HuH-7.5 (cell line): ENCODE measurements at regions not wholly inside any gene's neighbourhood (a gene's known extent, or its start where the extent isn't known, plus 50 kb on each side); places are given as distances from the start of the nearest gene placed in this dataset.
A peak's percentile ranks its signal among the peaks of the same experiment; 100 is the strongest.
"Not testable (repeated sequence)": the region's sequence is repeated elsewhere in the genome, so short reads cannot be mapped to it uniquely, and the experiment has no call there.

Experiments used
- DNase-seq: peaks from one replicate; pipeline ENCODE4 v3.0.0; 2011; ENCODE audit warnings: low spot score

GRCh38 chr20:52008874-52009273 lies 182.7 kb downstream of the ZFP64 start:
- DNase-seq: no peak

DNA sequence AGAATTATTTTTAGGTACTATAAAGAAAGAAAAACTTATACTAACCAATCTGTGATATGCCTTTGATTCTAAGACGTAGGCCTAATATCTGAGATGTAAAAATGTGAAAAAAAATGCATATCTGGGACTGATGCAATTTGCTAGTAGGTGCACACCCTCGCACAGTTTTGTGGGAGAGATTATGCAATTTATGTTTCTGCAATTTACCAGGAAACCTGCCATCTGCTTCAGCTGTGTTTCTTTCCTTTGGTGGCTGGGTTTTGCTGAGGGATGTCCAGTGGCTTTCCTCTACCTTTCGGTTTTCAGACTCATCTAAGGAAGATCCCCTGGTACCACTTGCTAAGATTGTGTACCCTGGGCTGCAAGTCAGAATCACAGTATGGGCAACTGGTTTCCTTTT lies 186.9 kb downstream of the ZFP64 start:
- no peak for DNase-seq

DNA sequence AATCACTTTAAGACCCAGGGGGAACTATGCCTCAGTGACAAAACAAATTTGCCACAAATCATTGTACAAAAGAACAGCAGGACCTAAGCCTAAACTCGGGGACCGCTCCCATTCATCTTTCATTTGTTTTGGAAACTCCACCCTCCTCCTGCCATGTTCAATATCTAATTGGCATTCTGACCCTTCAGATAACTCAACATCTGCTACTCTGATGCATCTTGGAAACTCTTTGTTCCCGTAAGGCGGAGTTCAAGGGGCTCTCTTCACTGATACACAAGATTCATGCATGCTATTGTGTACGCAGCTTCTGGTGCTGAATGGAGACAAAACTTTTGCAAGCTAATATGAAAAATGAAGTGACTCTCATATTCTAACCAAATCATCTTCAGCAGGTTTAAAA lies 187.6 kb downstream of the ZFP64 start:
- DNase-seq: no peak

GRCh38 chr20:52003415-52003814 lies 188.2 kb downstream of the ZFP64 start:
- no peak for DNase-seq

DNA sequence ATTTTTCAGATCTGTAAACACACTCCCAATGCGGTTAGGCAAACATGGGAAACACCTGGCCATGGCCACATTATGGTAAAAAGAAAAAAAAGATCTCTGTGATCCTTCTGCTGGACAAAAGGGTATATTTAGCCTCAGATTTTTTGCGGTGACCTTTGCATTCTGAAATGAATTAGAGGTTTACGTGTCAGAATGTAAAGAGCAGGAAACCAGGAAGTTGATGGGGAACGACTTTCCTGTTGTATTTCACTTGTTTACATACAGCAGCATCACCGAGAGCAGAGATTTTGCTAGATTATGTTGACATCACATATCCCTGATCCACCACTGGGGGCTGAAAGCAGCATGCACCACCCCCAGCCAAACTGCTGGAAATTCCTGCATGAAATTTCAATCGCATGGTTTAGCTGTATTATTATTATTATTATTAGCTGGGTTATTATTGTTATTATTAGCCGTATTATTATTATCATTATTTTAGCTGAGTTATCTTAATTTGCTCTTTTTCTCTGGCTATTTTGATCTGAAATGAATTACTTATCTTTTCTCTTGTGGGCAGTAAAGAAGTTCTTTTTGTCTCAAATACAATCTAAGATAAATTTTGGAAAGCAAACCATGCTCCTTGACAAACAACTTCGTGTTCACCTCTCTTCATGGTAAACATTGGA lies 189.4 kb downstream of the ZFP64 start:
- peak; percentile 71 for DNase-seq

- DNase-seq: not testable (repeated sequence)
These were observed 194.2 kb downstream of the ZFP64 start for GRCh38 chr20:51997281-51997936.

DNA sequence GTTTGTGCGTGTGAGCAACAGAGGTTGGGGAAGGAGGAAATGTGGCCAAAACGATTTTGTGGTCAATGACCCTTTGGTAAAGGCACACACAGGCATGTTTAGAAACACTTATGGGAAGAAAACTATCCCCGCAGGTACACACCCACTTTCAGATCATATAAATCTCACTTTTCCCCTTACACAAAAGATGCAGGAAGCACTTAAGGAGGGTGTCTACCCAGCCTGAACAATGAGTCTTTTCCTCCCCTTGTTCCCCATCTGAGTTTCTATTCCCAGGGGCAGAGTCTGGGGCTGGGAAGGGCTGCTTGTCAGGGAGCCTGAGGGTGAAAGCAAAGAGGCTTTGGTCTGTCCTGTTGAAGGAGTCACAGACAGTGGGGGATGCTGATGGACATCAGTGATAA lies 193.2 kb upstream of the SALL4 start:
- no peak for DNase-seq

DNA sequence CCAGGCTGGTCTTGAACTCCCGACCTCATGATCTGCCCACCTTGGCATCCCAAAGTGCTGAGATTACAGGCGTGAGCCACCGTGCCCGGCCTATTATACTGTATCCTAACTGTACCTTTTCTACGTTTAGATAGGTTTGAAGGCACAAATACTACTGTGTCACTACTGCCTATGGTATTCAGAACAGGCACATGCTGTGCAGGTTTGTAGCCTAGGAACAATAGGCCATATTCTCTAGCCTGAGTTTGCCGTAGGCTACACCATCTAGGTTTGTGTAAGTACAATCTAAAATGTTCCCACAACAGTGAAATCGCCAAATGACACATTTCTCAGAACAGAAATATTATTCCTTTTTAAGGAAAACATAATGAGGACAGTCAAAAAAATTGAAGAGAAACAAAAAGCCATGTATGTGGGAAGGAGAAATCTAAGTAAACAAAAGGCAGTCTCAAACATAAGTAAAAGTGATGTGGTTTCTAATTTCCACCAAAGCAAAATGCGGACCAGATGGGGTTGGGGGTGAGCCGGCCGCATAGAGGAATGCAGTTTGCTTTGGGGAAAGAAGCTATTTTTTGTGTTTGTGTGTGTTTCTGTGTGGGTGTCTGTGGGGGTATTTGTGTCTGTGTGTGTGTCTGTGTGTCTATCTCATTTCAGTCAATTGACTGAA lies 192.6 kb upstream of the SALL4 start:
- DNase-seq: no peak

- no peak for DNase-seq
These were observed 185.5 kb upstream of the SALL4 start for GRCh38 chr20:51987812-51988211.

- DNase-seq: peak; percentile 79
These were observed 182.7 kb upstream of the SALL4 start for GRCh38 chr20:51985013-51985415.

DNA sequence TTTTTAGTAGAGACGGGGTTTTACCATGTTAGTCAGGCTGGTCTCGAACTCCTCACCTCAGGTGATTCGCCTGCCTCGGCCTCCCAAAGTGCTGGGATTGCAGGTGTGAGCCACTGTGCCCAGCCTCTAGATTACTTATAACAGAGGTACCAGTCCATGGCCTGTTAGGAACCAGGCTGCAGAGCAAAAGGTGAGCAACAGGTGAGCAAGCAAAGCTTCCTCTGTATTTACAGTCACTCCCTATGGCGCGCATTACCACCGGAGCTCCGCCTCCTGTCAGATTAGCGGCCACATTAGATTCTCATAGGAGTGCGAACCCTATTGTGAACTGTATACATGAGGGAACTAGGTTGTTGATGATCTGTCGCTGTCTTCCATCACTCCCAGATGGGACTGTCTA lies 178.0 kb upstream of the SALL4 start:
- DNase-seq: no peak

DNA sequence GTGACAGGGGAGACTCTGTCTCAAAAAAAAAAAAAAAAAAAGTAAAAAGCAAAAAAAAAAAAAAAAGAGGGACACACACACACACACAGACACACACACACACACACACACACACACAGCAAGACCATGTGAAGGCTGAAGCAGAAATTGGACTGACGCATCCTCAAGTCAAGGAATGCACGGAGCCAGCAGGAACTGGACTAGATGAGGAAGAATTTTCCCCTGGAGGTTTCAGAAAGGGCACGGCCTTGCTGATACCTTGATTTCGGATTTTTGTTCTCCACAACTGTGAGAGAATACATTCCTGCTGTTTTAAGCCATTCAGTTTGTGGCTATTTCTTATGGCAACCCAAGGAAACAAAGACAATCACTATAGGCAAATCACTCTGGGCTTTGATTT lies 176.9 kb upstream of the SALL4 start:
- no peak for DNase-seq

- DNase-seq: no peak
These were observed 175.8 kb upstream of the SALL4 start for GRCh38 chr20:51978070-51978501.

GRCh38 chr20:51972056-51972455 lies 169.7 kb upstream of the SALL4 start:
- DNase-seq: no peak

- no peak for DNase-seq
These were observed 168.5 kb upstream of the SALL4 start for GRCh38 chr20:51970858-51971257.

DNA sequence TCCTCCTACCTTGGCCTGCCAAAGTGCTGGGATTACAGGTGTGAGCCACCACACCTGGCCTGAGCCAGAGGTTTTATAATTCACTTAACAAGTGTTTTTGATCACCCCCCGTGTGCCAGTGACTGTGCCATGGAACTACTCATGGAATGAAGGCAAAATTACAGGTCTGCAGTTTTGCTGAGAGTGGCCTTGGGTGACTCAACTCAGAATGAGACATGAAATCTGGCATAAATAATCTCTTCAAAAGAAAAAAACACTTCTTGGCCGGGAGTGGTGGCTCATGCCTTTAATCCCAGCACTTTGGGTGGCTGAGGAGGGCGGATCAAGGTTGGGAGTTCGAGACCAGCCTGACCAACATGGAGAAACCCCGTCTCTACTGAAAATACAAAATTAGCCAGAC lies 166.9 kb upstream of the SALL4 start:
- no peak for DNase-seq

DNA sequence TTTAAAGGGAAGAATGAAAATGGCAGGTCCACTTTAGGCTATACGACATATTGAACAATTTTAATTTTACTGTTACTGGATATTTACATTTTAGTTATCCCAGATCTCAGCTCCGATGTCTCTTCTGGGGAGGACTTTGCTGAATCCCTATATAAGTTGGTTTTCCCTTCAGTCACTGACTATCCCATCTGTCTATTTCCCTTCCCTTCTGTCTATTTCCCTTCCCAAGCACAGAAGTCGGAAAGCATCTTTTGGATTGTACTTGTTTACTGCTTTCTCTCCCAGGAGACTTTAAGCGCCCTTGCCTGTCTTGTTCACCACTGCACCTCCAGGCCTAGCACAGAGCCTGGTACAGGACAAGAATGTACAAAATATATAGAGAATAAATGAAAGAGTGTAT lies 165.8 kb upstream of the SALL4 start:
- DNase-seq: no peak

DNA sequence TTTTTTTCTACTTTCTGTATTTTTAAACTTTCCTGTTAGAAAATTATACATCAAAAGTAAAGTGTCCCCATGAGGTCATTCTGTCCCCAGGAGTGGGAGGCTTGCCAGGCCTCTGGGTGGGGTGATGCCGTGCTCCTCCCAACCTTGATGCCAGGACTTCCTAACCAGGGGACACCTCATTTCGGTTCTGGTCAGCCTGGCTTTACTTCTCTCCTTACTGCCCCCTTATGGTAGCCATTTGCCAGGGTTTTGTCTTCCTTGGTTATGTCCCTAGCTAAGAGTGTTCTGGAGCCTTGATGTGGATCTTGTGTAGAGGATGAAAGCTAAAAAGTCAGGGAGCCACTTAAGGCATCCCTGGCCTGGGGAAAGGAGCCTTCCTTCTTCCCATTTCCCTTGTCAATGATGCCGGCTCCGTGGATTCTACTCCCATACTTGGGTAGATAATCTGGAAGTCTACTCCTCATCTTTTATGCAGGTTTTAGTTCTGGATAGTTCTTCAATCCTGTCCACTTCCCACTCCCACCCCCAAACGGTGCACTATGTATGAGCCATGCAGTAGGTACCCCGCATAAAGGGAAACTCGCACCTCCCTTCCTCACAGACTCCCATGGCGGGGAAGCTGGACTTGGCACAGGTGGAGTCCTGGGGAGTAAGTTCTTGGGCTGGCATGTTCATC lies 164.1 kb upstream of the SALL4 start:
- peak; percentile 89 for DNase-seq

DNA sequence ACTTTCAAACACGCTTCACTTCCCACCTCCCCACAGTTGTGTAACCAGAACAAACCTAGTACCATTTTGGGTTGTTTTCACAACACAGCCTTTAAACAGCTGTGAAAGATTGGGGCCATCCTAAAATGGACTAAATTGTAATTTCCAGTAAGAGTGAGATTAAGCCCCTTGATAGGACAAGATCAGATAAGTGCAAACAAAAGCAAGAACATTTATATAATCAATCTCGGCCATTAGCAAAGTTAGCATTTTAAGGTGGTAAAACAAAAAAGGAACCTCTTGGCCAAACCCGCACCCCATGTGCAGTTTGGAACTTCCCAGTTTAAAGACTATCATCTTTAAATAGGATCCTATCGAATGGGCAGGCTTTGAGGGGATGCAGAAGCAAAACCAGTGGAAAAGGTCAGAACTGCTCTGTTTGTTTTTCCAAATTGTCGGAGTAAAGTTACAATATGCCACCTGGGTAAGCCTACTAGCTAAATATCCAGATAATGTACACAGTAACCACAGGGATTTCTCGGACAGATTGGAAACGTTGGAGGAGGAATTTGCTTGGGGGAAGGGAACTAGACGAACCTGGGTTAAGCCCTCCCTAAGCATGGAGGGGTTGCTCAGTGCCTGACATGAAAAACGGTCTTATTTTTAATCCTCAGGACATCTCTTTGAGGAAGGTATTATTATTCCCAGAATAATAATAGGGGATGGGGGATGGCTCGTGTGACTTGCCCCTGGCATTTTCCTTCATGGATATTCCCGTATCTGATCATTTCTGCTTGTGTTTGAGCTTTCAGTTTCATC lies 159.8 kb upstream of the SALL4 start:
- no peak for DNase-seq

DNA sequence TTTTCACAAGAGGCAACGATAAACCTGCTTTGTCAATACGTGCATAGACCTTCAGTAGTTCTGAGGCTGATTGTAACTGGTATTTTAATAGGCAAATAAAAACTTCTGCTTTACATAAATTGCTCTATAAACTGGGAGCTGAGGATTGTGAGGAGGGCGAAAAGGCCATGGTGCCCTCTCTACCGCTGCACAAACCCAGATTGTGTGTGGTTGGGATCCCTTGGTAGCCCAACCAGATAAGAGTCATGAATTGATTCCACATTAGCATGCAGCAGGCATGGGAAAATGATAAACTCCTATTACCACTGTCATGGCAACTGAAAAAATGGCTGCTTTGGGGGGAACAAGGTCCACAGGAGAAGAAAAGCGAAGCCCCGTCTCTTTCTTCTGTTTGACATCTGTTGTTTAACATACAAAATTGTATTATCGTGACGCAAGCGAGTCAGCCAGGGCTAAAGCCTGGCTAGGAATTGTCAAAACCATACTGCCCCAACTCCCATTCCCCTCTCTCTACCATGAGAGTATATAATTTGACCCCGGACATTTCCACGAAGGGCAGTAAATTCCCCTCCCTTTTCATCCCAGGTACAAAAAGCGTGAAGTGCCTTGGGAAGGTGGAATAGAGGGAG lies 157.8 kb upstream of the SALL4 start:
- DNase-seq: no peak

DNA sequence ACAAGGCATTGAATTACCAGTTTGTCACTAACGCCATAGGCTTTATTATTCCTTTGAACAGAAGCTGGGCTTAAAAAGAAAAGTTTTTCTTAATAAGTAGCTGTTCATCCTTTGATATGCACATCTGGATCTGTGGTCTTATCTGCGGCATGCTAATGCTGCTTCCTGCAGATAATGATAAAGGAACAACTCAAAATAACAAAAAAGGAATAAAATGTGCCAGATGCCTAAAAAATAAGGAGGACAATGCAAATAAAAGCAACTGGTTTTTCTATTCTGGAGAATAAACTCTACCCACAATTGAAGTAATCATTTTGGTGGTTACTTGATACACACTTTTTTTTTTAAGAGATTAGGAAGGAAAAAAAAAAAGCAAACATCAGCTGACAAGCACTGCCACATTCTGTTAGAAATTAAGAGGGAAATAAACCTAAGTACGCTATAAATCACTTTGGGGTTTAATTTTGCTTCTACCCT lies 156.8 kb upstream of the SALL4 start:
- DNase-seq: no peak
